Activated CD8-positive, alpha-beta T cell treated with anti-CD3 and anti-CD28 coated beads for 36 hours (primary cell): ENCODE measurements at regions not wholly inside any gene's neighbourhood (a gene's known extent, or its start where the extent isn't known, plus 50 kb on each side); places are given as distances from the start of the nearest gene placed in this dataset.

Source experiments
- ATAC-seq: fragments of 200-7000 bp; cut with Tn5 transposase; one replicate; pipeline ENCODE4 v1.10.0; 2021; ENCODE audit warnings: mild to moderate bottlenecking, moderate library complexity
- CTCF ChIA-PET: fragments of 350-600 bp; sonication (Branson Sonifier 250); formaldehyde crosslinking; loops from one replicate; lab custom pipeline; 2021; ENCODE audit warnings: antibody characterized with exemption; lab: Charles Lee
- POLR2A ChIA-PET: fragments of 350-600 bp; sonication (Branson Sonifier 250); formaldehyde crosslinking; loops from one replicate; lab custom pipeline; 2021; ENCODE audit warnings: antibody characterized with exemption; lab: Charles Lee
- DNase-seq: peaks from one replicate; pipeline ENCODE4 v3.0.0-alpha.2; 2020
- H3K27ac Mint-ChIP-seq: one replicate; pipeline ENCODE4 v1.8.0; 2021; ENCODE audit warnings: mild to moderate bottlenecking, mixed read lengths
- H3K27me3 Mint-ChIP-seq: one replicate; pipeline ENCODE4 v1.8.0; 2021; ENCODE audit warnings: mixed read lengths
- H3K36me3 Mint-ChIP-seq: one replicate; pipeline ENCODE4 v1.8.0; 2021; ENCODE audit warnings: low read depth, mixed read lengths
- H3K4me1 Mint-ChIP-seq: one replicate; pipeline ENCODE4 v1.8.0; 2021; ENCODE audit warnings: low read depth, mixed read lengths
- H3K4me3 Mint-ChIP-seq: one replicate; pipeline ENCODE4 v1.8.0; 2021; ENCODE audit warnings: mild to moderate bottlenecking, moderate library complexity, mixed read lengths
- H3K9me3 Mint-ChIP-seq: one replicate; pipeline ENCODE4 v1.8.0; 2021; ENCODE audit warnings: mixed read lengths
- intact Hi-C: fragments of 100-400 bp; cut with micrococcal nuclease; formaldehyde crosslinking; loops from one replicate; pipeline ENCODE4 v1.10.0; 2022
- TF ChIP-seq, protein P1 (sequence below): fragments of 200-600 bp; IDR thresholded peaks from one replicate; pipeline ENCODE4 v1.8.0; 2022; ENCODE audit warnings: antibody characterized with exemption, mild to moderate bottlenecking

DNA sequence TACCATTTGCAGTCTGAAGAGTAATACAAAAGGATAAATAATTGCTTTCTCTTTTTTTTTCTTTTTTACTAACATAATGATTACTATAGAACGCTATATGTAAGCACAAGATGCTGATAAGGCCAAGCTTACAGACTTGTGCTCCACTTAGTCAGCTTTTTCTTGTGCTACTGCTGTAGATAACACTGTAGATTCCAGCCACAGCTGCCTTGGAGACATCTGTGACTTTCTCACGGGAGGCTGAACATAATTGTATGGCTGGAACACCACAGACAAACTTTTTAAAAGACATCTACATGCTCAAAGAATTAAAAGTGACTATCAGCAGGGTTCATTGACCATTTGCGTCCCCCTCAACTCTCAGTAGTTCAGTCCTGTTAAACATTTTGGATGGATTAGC is 381.7 kb upstream of the AMOT start:
- H3K27me3 Mint-ChIP-seq = no peaks in the 10 kb centered on the region
- no peaks in the 10 kb centered on the region for H3K9me3 Mint-ChIP-seq
- H3K4me3 Mint-ChIP-seq = no peak overlapping the region
- ATAC-seq = no peak
- intact Hi-C loops = no loop called here
- TF ChIP-seq, protein P1, sequence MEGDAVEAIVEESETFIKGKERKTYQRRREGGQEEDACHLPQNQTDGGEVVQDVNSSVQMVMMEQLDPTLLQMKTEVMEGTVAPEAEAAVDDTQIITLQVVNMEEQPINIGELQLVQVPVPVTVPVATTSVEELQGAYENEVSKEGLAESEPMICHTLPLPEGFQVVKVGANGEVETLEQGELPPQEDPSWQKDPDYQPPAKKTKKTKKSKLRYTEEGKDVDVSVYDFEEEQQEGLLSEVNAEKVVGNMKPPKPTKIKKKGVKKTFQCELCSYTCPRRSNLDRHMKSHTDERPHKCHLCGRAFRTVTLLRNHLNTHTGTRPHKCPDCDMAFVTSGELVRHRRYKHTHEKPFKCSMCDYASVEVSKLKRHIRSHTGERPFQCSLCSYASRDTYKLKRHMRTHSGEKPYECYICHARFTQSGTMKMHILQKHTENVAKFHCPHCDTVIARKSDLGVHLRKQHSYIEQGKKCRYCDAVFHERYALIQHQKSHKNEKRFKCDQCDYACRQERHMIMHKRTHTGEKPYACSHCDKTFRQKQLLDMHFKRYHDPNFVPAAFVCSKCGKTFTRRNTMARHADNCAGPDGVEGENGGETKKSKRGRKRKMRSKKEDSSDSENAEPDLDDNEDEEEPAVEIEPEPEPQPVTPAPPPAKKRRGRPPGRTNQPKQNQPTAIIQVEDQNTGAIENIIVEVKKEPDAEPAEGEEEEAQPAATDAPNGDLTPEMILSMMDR = no peak
- H3K4me1 Mint-ChIP-seq = no peaks in the 10 kb centered on the region
- H3K27ac Mint-ChIP-seq = no peak overlapping the region
- DNase-seq = no peak
- H3K36me3 Mint-ChIP-seq = no peaks in the 10 kb centered on the region
- POLR2A ChIA-PET = no interaction called here
- CTCF ChIA-PET = no interaction called here

DNA sequence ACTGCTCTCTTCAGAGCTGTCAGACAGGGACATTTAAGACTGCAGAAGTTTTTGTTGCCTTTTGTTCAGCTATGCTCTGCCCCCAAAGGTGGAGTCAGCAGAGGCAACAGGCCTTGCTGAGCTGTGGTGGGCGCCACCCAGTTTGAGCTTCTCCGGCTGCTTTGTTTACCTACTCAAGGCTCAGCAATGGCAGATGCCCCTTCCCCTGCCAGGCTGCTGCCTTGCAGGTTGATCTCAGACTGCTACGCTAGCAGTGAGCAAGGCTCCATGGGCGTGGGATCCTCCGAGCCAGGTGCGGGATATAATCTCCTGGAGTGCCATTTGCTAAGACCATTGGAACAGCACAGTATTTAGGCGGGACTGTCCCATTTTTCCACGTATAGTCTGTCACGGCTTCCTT is 371.4 kb upstream of the AMOT start:
- no peak for DNase-seq
- no peaks in the 10 kb centered on the region for H3K36me3 Mint-ChIP-seq
- CTCF ChIA-PET = no interaction called here
- ATAC-seq = no peak
- TF ChIP-seq, protein P1 = no peak
- POLR2A ChIA-PET = no interaction called here
- intact Hi-C loops = no loop called here
- H3K4me3 Mint-ChIP-seq = no peak overlapping the region
- H3K27me3 Mint-ChIP-seq = no peaks in the 10 kb centered on the region
- no peak overlapping the region for H3K27ac Mint-ChIP-seq
- H3K4me1 Mint-ChIP-seq = no peaks in the 10 kb centered on the region
- no peaks in the 10 kb centered on the region for H3K9me3 Mint-ChIP-seq

DNA sequence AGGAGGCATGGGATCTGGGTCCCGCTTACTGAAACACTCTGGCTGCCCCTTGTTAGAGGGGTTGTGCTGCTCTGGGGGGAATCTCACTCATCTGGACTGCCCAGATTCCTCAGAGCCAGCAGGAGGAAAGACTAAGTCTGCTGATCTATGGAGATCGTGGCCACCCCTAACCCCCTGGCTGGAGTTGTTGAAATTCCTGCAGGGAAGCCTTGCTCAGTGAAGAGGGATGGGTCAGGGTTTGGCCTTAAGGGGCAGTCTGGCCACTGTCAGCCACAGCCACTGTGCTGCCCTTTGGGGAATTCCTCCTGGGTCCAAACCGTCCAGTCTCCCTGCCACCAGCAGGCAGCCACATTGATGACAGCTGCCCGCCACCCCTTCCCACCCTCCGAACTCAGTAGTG is 362.0 kb upstream of the AMOT start:
- ChIA-PET POLR2A (no interaction called here), CTCF (no interaction called here)
- Mint-ChIP-seq H3K4me1 (no peaks in the 10 kb centered on the region), H3K27ac (no peak overlapping the region), H3K4me3 (no peak overlapping the region), H3K36me3 (no peaks in the 10 kb centered on the region), H3K9me3 (peaks cover 4% of the 10 kb centered on the region), H3K27me3 (no peaks in the 10 kb centered on the region)
- TF ChIP-seq, protein P1 = no peak
- intact Hi-C loops = no loop called here
- ATAC-seq = no peak
- DNase-seq = no peak

DNA sequence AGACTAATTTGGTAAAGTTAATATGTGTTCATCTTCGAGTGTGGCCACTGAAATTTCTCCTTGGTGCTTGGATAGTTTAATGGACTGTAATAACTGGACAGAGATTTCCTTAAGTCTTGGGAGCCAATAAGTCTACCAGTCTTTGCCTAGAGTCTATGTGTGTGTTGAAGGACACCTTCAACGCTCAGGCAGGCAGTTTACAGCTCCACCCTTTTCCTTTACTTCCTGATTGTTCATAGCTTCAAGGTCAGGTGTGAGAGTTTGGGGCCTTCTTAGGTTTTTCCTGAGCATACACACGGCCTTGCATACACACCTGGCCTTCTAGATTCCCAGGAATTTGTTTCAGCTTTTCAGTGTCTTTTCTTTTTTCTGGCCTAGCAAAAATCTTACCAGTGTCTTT is 355.3 kb upstream of the AMOT start:
- DNase-seq = no peak
- CTCF ChIA-PET = no interaction called here
- no peak overlapping the region for H3K4me3 Mint-ChIP-seq
- TF ChIP-seq, protein P1 = no peak
- H3K27ac Mint-ChIP-seq = no peak overlapping the region
- POLR2A ChIA-PET = no interaction called here
- no peaks in the 10 kb centered on the region for H3K27me3 Mint-ChIP-seq
- H3K9me3 Mint-ChIP-seq = no peaks in the 10 kb centered on the region
- no peaks in the 10 kb centered on the region for H3K4me1 Mint-ChIP-seq
- H3K36me3 Mint-ChIP-seq = no peaks in the 10 kb centered on the region
- intact Hi-C loops = no loop called here
- no peak for ATAC-seq

DNA sequence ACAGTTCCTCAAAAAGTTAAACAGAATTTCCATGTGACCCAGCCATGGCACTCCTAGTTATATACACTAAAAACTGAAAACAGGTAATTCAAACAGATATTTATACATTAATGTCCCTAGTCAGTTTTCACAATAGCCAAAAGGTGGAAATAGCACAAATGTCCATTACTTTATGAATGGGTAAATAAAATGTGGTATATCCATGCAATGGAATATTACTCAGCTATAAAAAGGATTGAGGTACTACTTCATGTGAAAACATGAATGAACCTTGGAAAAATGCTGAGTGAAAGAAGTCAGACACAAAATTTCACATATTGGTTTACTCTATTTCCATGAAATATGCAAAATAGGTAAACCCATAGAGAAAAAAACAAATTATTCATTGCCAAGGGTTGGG is 351.8 kb upstream of the AMOT start:
- no peaks in the 10 kb centered on the region for H3K27me3 Mint-ChIP-seq
- H3K4me3 Mint-ChIP-seq = no peak overlapping the region
- H3K36me3 Mint-ChIP-seq = no peaks in the 10 kb centered on the region
- DNase-seq (no peak), ATAC-seq (no peak)
- H3K4me1 Mint-ChIP-seq = no peaks in the 10 kb centered on the region
- ChIA-PET CTCF (no interaction called here), POLR2A (no interaction called here)
- H3K27ac Mint-ChIP-seq = no peak overlapping the region
- intact Hi-C loops = no loop called here
- H3K9me3 Mint-ChIP-seq = no peaks in the 10 kb centered on the region
- TF ChIP-seq, protein P1 = no peak
